ENCODE measurements at regions not wholly inside any gene's neighbourhood (a gene's known extent, or its start where the extent isn't known, plus 50 kb on each side); places are given as distances from the start of the nearest gene placed in this dataset.
A peak's percentile ranks its signal among the peaks of the same experiment; 100 is the strongest.

- Mint-ChIP-seq H3K27me3 (ENCODE audit: insufficient read depth, unreplicated experiment) (peaks cover 19% of the 10 kb centered on the region), H3K4me1 (ENCODE audit: low read depth, unreplicated experiment) (no peaks in the 10 kb centered on the region), H3K27ac (ENCODE audit: unreplicated experiment) (no peak overlapping the region), H3K9me3 (ENCODE audit: unreplicated experiment) (no peaks in the 10 kb centered on the region), H3K4me3 (ENCODE audit: unreplicated experiment) (no peak overlapping the region), H3K36me3 (ENCODE audit: insufficient read depth, unreplicated experiment) (no peaks in the 10 kb centered on the region)
- H3K36me3 ChIP-seq (ENCODE audit: control insufficient read depth, insufficient read depth, low read length): no peaks in the 10 kb centered on the region
- ChIA-PET CTCF (no interaction called here), POLR2A (no interaction called here)
- H3K9me3 ChIP-seq: no peaks in the 10 kb centered on the region
- intact Hi-C loops (cut with micrococcal nuclease; ENCODE audit: unreplicated experiment): no loop called here
- H3K4me1 ChIP-seq: no peaks in the 10 kb centered on the region
- no peak for TF ChIP-seq CTCF (IDR thresholded peaks at IDR 0.05; ENCODE audit: insufficient read depth in 1 of 2, low read depth in 1 of 2, low read length in 1 of 2, severe bottlenecking in 1 of 2, unreplicated experiment in 1 of 2)
- no TSS peak for BruUV-seq (replicated peaks)
- no peak for DNase-seq
- no peaks in the 10 kb centered on the region for H3K27me3 ChIP-seq (replicated peaks; ENCODE audit: control insufficient read depth, insufficient read depth, low read length)
- no peak overlapping the region for H3K4me3 ChIP-seq (ENCODE audit: low read depth, low read length)
Measured at GRCh38 chr7:86929293-86930109, 130.0 kb downstream of the ELAPOR2 start.

GRCh38 chr7:86928308-86928707, 131.1 kb downstream of the ELAPOR2 start:
- intact Hi-C loops (cut with micrococcal nuclease; ENCODE audit: unreplicated experiment): no loop called here
- Histone ChIP-seq H3K9me3 (no peaks in the 10 kb centered on the region), H3K27me3 (replicated peaks; ENCODE audit: control insufficient read depth, insufficient read depth, low read length) (no peaks in the 10 kb centered on the region), H3K4me3 (ENCODE audit: low read depth, low read length) (no peak overlapping the region), H3K36me3 (ENCODE audit: control insufficient read depth, insufficient read depth, low read length) (no peaks in the 10 kb centered on the region), H3K4me1 (no peaks in the 10 kb centered on the region)
- no peak for DNase-seq
- ChIA-PET POLR2A (no interaction called here), CTCF (no interaction called here)
- Mint-ChIP-seq H3K4me1 (ENCODE audit: low read depth, unreplicated experiment) (no peaks in the 10 kb centered on the region), H3K4me3 (ENCODE audit: unreplicated experiment) (no peak overlapping the region), H3K36me3 (ENCODE audit: insufficient read depth, unreplicated experiment) (no peaks in the 10 kb centered on the region), H3K9me3 (ENCODE audit: unreplicated experiment) (no peaks in the 10 kb centered on the region), H3K27ac (ENCODE audit: unreplicated experiment) (no peak overlapping the region), H3K27me3 (ENCODE audit: insufficient read depth, unreplicated experiment) (peaks cover 16% of the 10 kb centered on the region)
- BruUV-seq (replicated peaks): no TSS peak
- TF ChIP-seq CTCF (IDR thresholded peaks at IDR 0.05; ENCODE audit: insufficient read depth in 1 of 2, low read depth in 1 of 2, low read length in 1 of 2, severe bottlenecking in 1 of 2, unreplicated experiment in 1 of 2): no peak

- H3K27ac Mint-ChIP-seq (ENCODE audit: unreplicated experiment): no peak overlapping the region
- H3K4me1 Mint-ChIP-seq (ENCODE audit: low read depth, unreplicated experiment): no peaks in the 10 kb centered on the region
- ChIA-PET CTCF (interaction anchor here (0.7 kb wide), 1 partner anchor 1451 kb away, joined by 7 read pairs; no protein-coding TSS in a partner anchor), POLR2A (no interaction called here)
- H3K36me3 Mint-ChIP-seq (ENCODE audit: insufficient read depth, unreplicated experiment): no peaks in the 10 kb centered on the region
- H3K9me3 Mint-ChIP-seq (ENCODE audit: unreplicated experiment): no peaks in the 10 kb centered on the region
- TF ChIP-seq CTCF (IDR thresholded peaks at IDR 0.05; ENCODE audit: insufficient read depth in 1 of 2, low read depth in 1 of 2, low read length in 1 of 2, severe bottlenecking in 1 of 2, unreplicated experiment in 1 of 2): peak; percentile 66 to 73
- peak in 1 of 2 experiments; percentile 43 for DNase-seq
- no peaks in the 10 kb centered on the region for H3K4me1 ChIP-seq
- H3K4me3 ChIP-seq (ENCODE audit: low read depth, low read length): no peak overlapping the region
- intact Hi-C loops (cut with micrococcal nuclease; ENCODE audit: unreplicated experiment): loop anchor here (1.0 to 2.0 kb wide), 4 partner anchors 127 to 311 kb away; partner anchors contain the start of gene ELAPOR2
- H3K9me3 ChIP-seq: no peaks in the 10 kb centered on the region
- H3K27me3 Mint-ChIP-seq (ENCODE audit: insufficient read depth, unreplicated experiment): peaks cover 16% of the 10 kb centered on the region
- H3K4me3 Mint-ChIP-seq (ENCODE audit: unreplicated experiment): no peak overlapping the region
- no peaks in the 10 kb centered on the region for H3K27me3 ChIP-seq (replicated peaks; ENCODE audit: control insufficient read depth, insufficient read depth, low read length)
- no TSS peak for BruUV-seq (replicated peaks)
- no peaks in the 10 kb centered on the region for H3K36me3 ChIP-seq (ENCODE audit: control insufficient read depth, insufficient read depth, low read length)
Measured at GRCh38 chr7:86926732-86927131, 132.7 kb downstream of the ELAPOR2 start.

Measured in Caco-2 (cell line).